LNCaP clone FGC (cell line): ENCODE measurements at regions not wholly inside any gene's neighbourhood (a gene's known extent, or its start where the extent isn't known, plus 50 kb on each side); places are given as distances from the start of the nearest gene placed in this dataset.

Experiments
- DNase-seq: peaks from one replicate; pipeline ENCODE4 v3.0.0-alpha.2; 2011; ENCODE audit warnings: low read depth
- H3K4me3 ChIP-seq: 2 replicates; pipeline ENCODE4 v1.5.1; 2011; ENCODE audit warnings: mild to moderate bottlenecking, low read depth, low read length, control low read depth
- TF ChIP-seq, protein P1 (sequence below): IDR thresholded peaks from 2 replicates; pipeline ENCODE4 v1.5.1; 2012; ENCODE audit warnings: mild to moderate bottlenecking; ENCODE audit not compliant: control insufficient read depth, insufficient read depth; ENCODE audit errors: extremely low read depth

DNA sequence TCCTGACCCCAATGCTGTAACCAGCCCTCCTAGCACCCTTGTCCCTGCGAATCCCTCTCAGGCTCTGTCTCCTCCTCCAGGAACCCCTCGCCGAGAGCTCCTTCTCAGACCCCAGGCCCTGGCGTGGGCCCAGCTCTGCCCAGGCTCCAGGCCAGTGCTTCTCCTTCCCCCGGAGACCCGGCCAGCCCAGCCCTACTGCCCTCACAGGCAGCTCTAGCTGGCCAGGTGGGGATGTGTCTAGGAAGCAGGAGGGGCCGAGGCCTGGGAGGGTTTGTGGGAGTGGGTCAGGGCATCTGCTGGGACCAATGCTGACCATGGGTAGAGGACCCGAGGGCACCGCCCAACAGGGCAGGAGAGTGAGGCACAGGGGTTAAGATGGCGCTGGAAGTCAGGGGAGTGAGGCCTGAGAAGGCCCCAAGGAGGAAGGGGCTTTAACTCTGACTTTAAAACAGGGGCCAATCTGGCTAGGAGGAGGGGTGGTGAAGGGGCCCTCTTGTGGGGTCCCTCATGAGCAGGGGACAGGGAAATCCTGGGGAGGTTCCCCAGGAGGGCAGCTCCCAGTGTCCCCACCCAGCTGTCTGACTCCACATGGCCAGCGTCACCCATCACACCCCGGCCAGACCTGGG, 64.7 kb upstream of the NKX1-1 start:
- DNase-seq: no peak
- TF ChIP-seq, protein P1, sequence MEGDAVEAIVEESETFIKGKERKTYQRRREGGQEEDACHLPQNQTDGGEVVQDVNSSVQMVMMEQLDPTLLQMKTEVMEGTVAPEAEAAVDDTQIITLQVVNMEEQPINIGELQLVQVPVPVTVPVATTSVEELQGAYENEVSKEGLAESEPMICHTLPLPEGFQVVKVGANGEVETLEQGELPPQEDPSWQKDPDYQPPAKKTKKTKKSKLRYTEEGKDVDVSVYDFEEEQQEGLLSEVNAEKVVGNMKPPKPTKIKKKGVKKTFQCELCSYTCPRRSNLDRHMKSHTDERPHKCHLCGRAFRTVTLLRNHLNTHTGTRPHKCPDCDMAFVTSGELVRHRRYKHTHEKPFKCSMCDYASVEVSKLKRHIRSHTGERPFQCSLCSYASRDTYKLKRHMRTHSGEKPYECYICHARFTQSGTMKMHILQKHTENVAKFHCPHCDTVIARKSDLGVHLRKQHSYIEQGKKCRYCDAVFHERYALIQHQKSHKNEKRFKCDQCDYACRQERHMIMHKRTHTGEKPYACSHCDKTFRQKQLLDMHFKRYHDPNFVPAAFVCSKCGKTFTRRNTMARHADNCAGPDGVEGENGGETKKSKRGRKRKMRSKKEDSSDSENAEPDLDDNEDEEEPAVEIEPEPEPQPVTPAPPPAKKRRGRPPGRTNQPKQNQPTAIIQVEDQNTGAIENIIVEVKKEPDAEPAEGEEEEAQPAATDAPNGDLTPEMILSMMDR: no peak
- no peak overlapping the region for H3K4me3 ChIP-seq

DNA sequence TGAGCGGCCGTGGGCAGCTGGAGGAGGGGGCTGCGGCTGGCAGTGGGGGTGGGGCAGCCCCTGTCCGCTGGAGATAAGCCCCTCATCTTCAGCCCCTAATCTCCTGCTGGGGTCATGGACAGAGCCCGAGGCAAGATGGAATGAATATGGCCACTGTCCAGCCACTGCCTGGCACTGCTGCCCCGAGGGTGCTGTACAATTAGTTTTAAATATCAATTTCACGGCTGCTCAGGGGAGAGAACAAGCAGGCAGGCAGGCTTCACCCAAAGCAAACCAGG, 64.1 kb upstream of the NKX1-1 start:
- no peak overlapping the region for H3K4me3 ChIP-seq
- DNase-seq: no peak
- TF ChIP-seq, protein P1: no peak

DNA sequence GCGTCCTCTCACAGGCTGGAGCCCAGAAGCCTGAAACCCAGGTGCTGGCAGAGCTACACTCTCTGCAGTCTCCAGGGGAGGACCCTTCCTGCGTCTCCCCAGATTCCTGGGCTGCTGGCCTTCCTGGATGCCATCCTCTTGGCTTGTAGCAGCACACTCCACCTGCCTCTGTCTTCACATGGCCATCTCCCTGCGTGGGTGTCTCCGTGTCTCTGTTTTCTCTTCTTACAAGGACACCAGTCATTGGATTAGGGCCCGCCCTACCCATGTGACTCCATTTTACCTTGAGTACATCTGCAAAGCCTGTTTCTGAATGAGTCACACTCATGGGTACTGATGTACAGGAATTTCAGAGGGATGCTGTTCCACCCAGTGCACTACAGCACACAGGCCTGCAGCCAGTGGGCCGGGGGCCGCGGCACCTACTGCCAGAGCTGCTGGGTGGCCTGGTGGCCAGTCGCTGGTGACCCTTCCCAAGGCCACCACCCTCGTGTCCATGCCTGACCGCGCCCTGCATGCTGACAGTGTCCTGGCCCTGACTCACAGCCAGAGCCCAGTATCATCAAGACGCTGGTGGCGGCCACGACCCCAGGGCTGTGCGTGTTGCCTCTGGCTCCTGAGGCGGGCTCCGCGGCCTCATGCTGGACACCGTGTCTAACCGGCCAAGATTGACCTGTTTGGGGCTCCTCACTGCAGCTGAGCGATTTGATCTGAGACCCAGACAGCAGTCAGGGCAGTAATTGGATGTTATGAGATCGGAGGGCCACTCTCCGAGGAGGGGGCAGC, 63.6 kb upstream of the NKX1-1 start:
- TF ChIP-seq, protein P1: no peak
- DNase-seq: no peak
- H3K4me3 ChIP-seq: no peak overlapping the region

- DNase-seq: no peak
- H3K4me3 ChIP-seq: no peak overlapping the region
- TF ChIP-seq, protein P1: no peak
These were observed 62.8 kb upstream of the NKX1-1 start for GRCh38 chr4:1469043-1469442.

DNA sequence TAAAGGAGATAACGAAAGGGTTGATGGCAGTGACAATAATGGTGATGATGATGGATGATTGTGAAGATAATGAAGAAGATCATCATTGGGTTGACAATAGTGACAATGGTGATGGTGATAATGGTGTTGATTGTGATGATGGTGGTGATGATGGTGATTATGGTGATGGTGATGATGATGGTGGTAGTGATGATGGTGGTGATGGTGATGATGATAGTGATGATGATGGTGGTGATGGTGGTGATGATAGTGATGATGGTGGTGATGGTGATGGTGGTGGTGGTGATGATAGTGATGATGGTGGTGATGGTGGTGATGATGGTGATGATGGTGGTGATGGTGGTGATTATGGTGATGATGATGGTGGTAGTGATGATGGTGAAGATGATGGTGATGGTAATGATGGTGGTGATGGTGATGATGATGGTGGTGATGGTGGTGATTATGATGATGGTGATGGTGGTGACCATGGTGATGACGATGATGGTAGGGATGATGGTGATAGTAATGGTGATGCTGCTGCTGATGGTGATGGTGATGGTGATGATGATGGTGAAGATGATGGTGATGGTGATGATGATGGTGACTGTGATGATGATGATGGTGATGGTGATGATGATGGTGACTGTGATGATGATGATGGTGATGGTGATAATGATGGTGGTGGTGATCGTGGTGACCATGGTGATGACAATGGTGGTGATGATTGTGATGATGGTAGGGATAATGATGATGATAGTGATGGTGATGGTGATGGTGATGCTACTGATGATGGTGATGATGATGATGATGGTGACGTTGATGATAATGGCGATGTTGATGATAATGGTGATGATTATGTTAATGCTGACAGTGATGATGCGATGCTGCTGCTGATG, 61.6 kb upstream of the NKX1-1 start:
- no peak overlapping the region for H3K4me3 ChIP-seq
- TF ChIP-seq, protein P1: no peak
- no peak for DNase-seq

DNA sequence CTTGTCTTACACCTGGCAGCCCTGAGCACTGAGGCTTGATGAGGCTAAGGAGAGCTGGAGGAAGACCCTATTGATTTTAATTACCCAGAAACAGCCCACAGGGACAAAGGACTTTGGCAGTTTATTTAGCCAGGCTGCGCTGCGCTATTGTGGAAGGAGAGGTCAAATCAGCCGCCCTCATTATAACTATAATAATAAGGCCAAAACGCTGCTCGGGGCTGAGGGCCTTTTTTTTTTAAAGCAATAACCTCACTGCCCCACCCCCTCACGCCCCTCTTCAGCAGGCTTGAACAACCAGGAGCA, 60.6 kb upstream of the NKX1-1 start:
- TF ChIP-seq, protein P1: no peak
- no peak overlapping the region for H3K4me3 ChIP-seq
- no peak for DNase-seq
